Panc1 (cell line): ENCODE measurements at regions not wholly inside any gene's neighbourhood (a gene's known extent, or its start where the extent isn't known, plus 50 kb on each side); places are given as distances from the start of the nearest gene placed in this dataset.

Source experiments
- ATAC-seq: fragments of 200-7000 bp; cut with Tn5 transposase; 2 replicates; pipeline ENCODE4 v1.9.1; 2020; ENCODE audit warnings: mild to moderate bottlenecking, moderate library complexity
- BruUV-seq: library from RNA; stranded (reverse); fragments of 400-500 nt; replicated peaks from 2 replicates; lab custom pipeline; 2021; lab: Mats Ljungman, UMichigan
- CTCF ChIA-PET: fragments of 300-600 bp; sonication (Branson Sonifier 250); formaldehyde crosslinking; loops from one replicate; lab custom pipeline; 2022; ENCODE audit warnings: antibody characterized with exemption; lab: Charles Lee
- POLR2A ChIA-PET: fragments of 300-600 bp; sonication (Branson Sonifier 250); formaldehyde crosslinking; loops from one replicate; lab custom pipeline; 2022; ENCODE audit warnings: antibody characterized with exemption; lab: Charles Lee
- DNase-seq: peaks from one replicate; pipeline ENCODE4 v3.0.0-alpha.2; 2010; ENCODE audit warnings: low read depth, low spot score
- H3K27ac ChIP-seq: 2 replicates; pipeline ENCODE4 v1.5.1; 2011; ENCODE audit warnings: mild to moderate bottlenecking, low read length, inconsistent platforms
- H3K27me3 ChIP-seq: fragments of 200-500 bp; sonication (Bioruptor generic); 2 replicates; pipeline ENCODE4 v1.6.0; 2014; ENCODE audit warnings: low read length, inconsistent platforms; ENCODE audit not compliant: control insufficient read depth, insufficient read depth
- H3K36me3 ChIP-seq: fragments of 200-500 bp; sonication (Bioruptor generic); 2 replicates; pipeline ENCODE4 v1.5.1; 2014; ENCODE audit warnings: inconsistent platforms, mild to moderate bottlenecking, low read length, moderate library complexity; ENCODE audit not compliant: control insufficient read depth, insufficient read depth
- H3K4me1 ChIP-seq: 2 replicates; pipeline ENCODE4 v1.5.1; 2011; ENCODE audit warnings: inconsistent platforms, mild to moderate bottlenecking, low read length, moderate library complexity; ENCODE audit not compliant: control insufficient read depth, insufficient read depth
- H3K4me3 ChIP-seq, 2 experiments: 2 replicates each; pipeline ENCODE4 v1.5.1; 2011 to 2012; ENCODE audit warnings: low read depth in 2 of 2, low read length in 2 of 2, mild to moderate bottlenecking in 2 of 2, inconsistent platforms in 1 of 2, moderate library complexity in 1 of 2
- H3K9me3 ChIP-seq: fragments of 200-500 bp; sonication (Bioruptor generic); 2 replicates; pipeline ENCODE4 v1.5.1; 2014; ENCODE audit warnings: low read depth, mild to moderate bottlenecking, inconsistent platforms, low read length, moderate library complexity; ENCODE audit not compliant: control insufficient read depth, insufficient read depth
- CTCF ChIP-seq: fragments of 450-650 bp; IDR thresholded peaks from 2 replicates; pipeline ENCODE4 v1.5.1; 2017; ENCODE audit warnings: mild to moderate bottlenecking
- POLR2AphosphoS5 ChIP-seq: IDR thresholded peaks from 2 replicates; pipeline ENCODE4 v1.6.1; 2012; ENCODE audit warnings: mild to moderate bottlenecking, low read depth, low read length, moderate library complexity
- REST ChIP-seq, 2 experiments: IDR thresholded peaks; 2 replicates each; pipeline ENCODE4 v1.6.1; 2011 to 2012; ENCODE audit warnings: low read depth in 2 of 2, control low read depth in 1 of 2, low read length in 1 of 2, mild to moderate bottlenecking in 1 of 2, moderate library complexity in 1 of 2; ENCODE audit not compliant: insufficient read depth in 1 of 2
- SIN3A ChIP-seq: IDR thresholded peaks from 2 replicates; pipeline ENCODE4 v1.6.1; 2012; ENCODE audit warnings: low read depth, mild to moderate bottlenecking, low read length, moderate library complexity, borderline replicate concordance; ENCODE audit not compliant: insufficient read depth
- TCF7L2 ChIP-seq: IDR thresholded peaks from 2 replicates; pipeline ENCODE4 v1.6.1; 2011; ENCODE audit warnings: mild to moderate bottlenecking, low read depth, low read length, inconsistent platforms
- in situ Hi-C: cut with HindIII; loops from 2 replicates; pipeline ENCODE4 v1.10.0; 2016; ENCODE audit warnings: low sequenced_read_pairs, low pct_unique_long_range_greater_than_20kb
- intact Hi-C: fragments of 100-400 bp; cut with micrococcal nuclease; formaldehyde crosslinking; loops from one replicate; pipeline ENCODE4 v1.10.0; 2022; ENCODE audit not compliant: unreplicated experiment

GRCh38 chr20:19834287-19834686 is 76.2 kb downstream of the RIN2 start:
- in situ Hi-C loops (no loop called here), intact Hi-C loops (no loop called here)
- CTCF ChIA-PET: no interaction called here
- ATAC-seq (no peak), DNase-seq (no peak)
- TF ChIP-seq REST (IDR thresholded peaks at IDR 0.05; ENCODE audit: insufficient read depth in 1 of 2, low read depth in 2 of 2, low read length in 1 of 2) (no peak), POLR2AphosphoS5 (no peak), SIN3A (no peak)
- Histone ChIP-seq H3K27ac (no peak overlapping the region), H3K4me3 (no peak overlapping the region), H3K36me3 (no peaks in the 10 kb centered on the region), H3K27me3 (no peaks in the 10 kb centered on the region), H3K9me3 (no peaks in the 10 kb centered on the region), H3K4me1 (peaks cover 14% of the 10 kb centered on the region)
- POLR2A ChIA-PET: no interaction called here
- BruUV-seq: no TSS peak

GRCh38 chr20:19834783-19835182 is 76.7 kb downstream of the RIN2 start:
- no TSS peak for BruUV-seq
- Histone ChIP-seq H3K27me3 (no peaks in the 10 kb centered on the region), H3K9me3 (no peaks in the 10 kb centered on the region), H3K36me3 (no peaks in the 10 kb centered on the region), H3K4me3 (no peak overlapping the region), H3K4me1 (peaks cover 14% of the 10 kb centered on the region), H3K27ac (peak overlapping the region; percentile 48; the same call in 1 of the 2 replicates)
- ATAC-seq (no peak), DNase-seq (no peak)
- in situ Hi-C loops: no loop called here
- ChIA-PET POLR2A (no interaction called here), CTCF (no interaction called here)
- intact Hi-C loops: no loop called here
- TF ChIP-seq TCF7L2 (no peak), POLR2AphosphoS5 (no peak), SIN3A (no peak), CTCF (no peak), REST (IDR thresholded peaks at IDR 0.05; ENCODE audit: insufficient read depth in 1 of 2, low read depth in 2 of 2, low read length in 1 of 2) (no peak)
